ENCODE measurements at regions not wholly inside any gene's neighbourhood (a gene's known extent, or its start where the extent isn't known, plus 50 kb on each side); places are given as distances from the start of the nearest gene placed in this dataset.

DNA sequence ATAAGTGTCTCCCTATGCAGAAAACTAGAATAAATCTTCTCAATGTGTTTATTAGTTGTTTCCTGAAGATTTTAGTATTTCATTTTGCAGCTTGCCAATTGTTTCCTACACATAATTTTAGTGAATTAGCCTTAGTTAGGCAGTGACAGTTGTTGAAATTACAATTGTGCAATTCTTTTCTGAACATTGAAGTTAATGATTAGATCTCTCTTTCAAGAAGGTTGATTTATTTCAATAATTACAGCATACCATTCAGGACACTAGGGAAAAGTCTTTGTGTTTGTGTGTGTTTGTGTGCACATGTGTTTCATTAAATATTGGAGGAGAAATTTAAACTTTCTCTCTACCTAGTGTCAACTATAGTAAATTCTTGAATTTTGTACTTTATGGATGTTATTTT lies 199.6 kb upstream of the MPDZ start:
- intact Hi-C loops (cut with micrococcal nuclease; ENCODE audit: unreplicated experiment) (no loop called here), in situ Hi-C loops (cut with MboI) (no loop called here)
- Histone ChIP-seq H3K4me2 (ENCODE audit: control insufficient read depth, insufficient read depth) (no peak overlapping the region), H3K9me3 (replicated peaks; ENCODE audit: control insufficient read depth, insufficient read depth, low read length) (no peaks in the 10 kb centered on the region), H4K20me1 (ENCODE audit: control insufficient read depth, insufficient read depth) (no peaks in the 10 kb centered on the region), H3K79me2 (ENCODE audit: control insufficient read depth, insufficient read depth, low read length) (no peaks in the 10 kb centered on the region), H3K27ac (ENCODE audit: control insufficient read depth, insufficient read depth) (no peak overlapping the region), H3K36me3 (ENCODE audit: control insufficient read depth in 2 of 2, insufficient read depth in 2 of 2, low read length in 1 of 2) (no peaks in the 10 kb centered on the region), H2AFZ (ENCODE audit: control insufficient read depth, low read depth, low read length) (no peak overlapping the region), H3K4me1 (ENCODE audit: control insufficient read depth, insufficient read depth, low read length) (no peaks in the 10 kb centered on the region), H3K9ac (ENCODE audit: control insufficient read depth, insufficient read depth, low read length) (no peak overlapping the region), H3K27me3 (replicated peaks in 1 of 2; ENCODE audit: control insufficient read depth in 2 of 2, insufficient read depth in 2 of 2, low read length in 1 of 2) (no peaks in the 10 kb centered on the region), H3K4me3 (no peak overlapping the region)
- DNase-seq (ENCODE audit: low read depth, low spot score): no peak
- TF ChIP-seq, protein P1, sequence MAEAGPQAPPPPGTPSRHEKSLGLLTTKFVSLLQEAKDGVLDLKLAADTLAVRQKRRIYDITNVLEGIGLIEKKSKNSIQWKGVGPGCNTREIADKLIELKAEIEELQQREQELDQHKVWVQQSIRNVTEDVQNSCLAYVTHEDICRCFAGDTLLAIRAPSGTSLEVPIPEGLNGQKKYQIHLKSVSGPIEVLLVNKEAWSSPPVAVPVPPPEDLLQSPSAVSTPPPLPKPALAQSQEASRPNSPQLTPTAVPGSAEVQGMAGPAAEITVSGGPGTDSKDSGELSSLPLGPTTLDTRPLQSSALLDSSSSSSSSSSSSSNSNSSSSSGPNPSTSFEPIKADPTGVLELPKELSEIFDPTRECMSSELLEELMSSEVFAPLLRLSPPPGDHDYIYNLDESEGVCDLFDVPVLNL (IDR thresholded peaks at IDR 0.05; ENCODE audit: low read depth, low read length): no peak
- no peak for TF ChIP-seq SIX5 (IDR thresholded peaks at IDR 0.05; ENCODE audit: low read depth, low read length, severe bottlenecking)
- no peak for TF ChIP-seq GABPA (IDR thresholded peaks at IDR 0.05; ENCODE audit: low read depth)
- TF ChIP-seq ZBED1 (IDR thresholded peaks at IDR 0.05; ENCODE audit: borderline replicate concordance): no peak
- TF ChIP-seq POLR2A (IDR thresholded peaks at IDR 0.05; ENCODE audit: low read depth, low read length): no peak
- no peak for TF ChIP-seq KDM1A (IDR thresholded peaks at IDR 0.05; ENCODE audit: borderline replicate concordance)
- no peak for TF ChIP-seq ATF3 (IDR thresholded peaks at IDR 0.05; ENCODE audit: borderline replicate concordance, extremely low read depth, low read depth, low read length)
- TF ChIP-seq RFX5 (IDR thresholded peaks at IDR 0.05; ENCODE audit: low read depth, low read length): no peak
- TF ChIP-seq CBFB (IDR thresholded peaks at IDR 0.05; ENCODE audit: low read depth): no peak
- no peak for TF ChIP-seq ZNF687 (IDR thresholded peaks at IDR 0.05)
- TF ChIP-seq ZZZ3 (IDR thresholded peaks at IDR 0.05; ENCODE audit: control insufficient read depth, insufficient read length, low read depth): no peak
- TF ChIP-seq FOS (IDR thresholded peaks at IDR 0.05; ENCODE audit: borderline replicate concordance, extremely low read depth, insufficient read length): no peak
- TF ChIP-seq SMAD1 (IDR thresholded peaks at IDR 0.05; ENCODE audit: low read depth, partially characterized antibody): no peak
- SMC1A ChIA-PET (ENCODE audit: uncharacterized antibody, unreplicated experiment): interaction anchor here (0.5 kb wide), 1 partner anchor 19 kb away, joined by 3 read pairs; no protein-coding TSS in a partner anchor
- no peak for FAIRE-seq
- CTCF ChIA-PET: no interaction called here
- RAD21 ChIA-PET (ENCODE audit: unreplicated experiment): no interaction called here
- no peak for ATAC-seq
- POLR2A ChIA-PET: no interaction called here
- BruUV-seq (replicated peaks): no TSS peak
